GM06990 (cell line): ENCODE measurements at regions not wholly inside any gene's neighbourhood (a gene's known extent, or its start where the extent isn't known, plus 50 kb on each side); places are given as distances from the start of the nearest gene placed in this dataset.
A peak's percentile ranks its signal among the peaks of the same experiment; 100 is the strongest.

ENCODE experiments used
- DNase-seq: peaks from one replicate; pipeline ENCODE4 v3.0.0-alpha.2; 2011; ENCODE audit not compliant: insufficient read length; ENCODE audit errors: extremely low read depth
- H3K27me3 ChIP-seq: replicated peaks from 2 replicates; pipeline ENCODE4 v1.6.0; 2011; ENCODE audit warnings: low read length; ENCODE audit not compliant: control insufficient read depth, insufficient read depth
- H3K36me3 ChIP-seq: 2 replicates; pipeline ENCODE4 v1.5.1; 2011; ENCODE audit warnings: low read length; ENCODE audit not compliant: control insufficient read depth, insufficient read depth
- H3K4me3 ChIP-seq: replicated peaks from 2 replicates; pipeline ENCODE4 v1.5.1; 2011; ENCODE audit warnings: low read depth, mild to moderate bottlenecking, control low read depth, low read length
- TF ChIP-seq, protein P1 (sequence below): IDR thresholded peaks from 2 replicates; pipeline ENCODE4 v1.5.1; 2011; ENCODE audit warnings: low read length, control low read depth, mild to moderate bottlenecking, inconsistent platforms; ENCODE audit not compliant: insufficient read depth, poor library complexity, severe bottlenecking

DNA sequence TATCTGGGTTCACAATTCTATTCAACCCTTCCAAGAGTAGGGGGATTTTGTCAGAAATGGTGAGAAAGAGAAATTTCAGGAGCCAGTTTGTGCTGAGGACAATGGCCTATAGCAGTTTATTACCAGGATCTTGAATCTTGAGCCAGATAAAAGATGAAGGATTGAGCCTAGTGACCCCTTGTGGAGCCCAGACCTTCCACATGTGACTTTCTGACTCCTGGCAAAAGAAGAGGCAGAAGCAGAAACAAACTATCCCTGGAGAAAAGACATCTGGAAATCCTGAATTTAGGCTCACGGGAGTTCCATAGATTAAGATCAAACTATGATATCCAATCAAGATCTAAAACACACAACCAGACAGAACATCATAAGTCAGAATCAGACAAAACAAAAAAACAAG, 60.9 kb upstream of the CHRM2 start:
- DNase-seq = no peak
- TF ChIP-seq, protein P1, sequence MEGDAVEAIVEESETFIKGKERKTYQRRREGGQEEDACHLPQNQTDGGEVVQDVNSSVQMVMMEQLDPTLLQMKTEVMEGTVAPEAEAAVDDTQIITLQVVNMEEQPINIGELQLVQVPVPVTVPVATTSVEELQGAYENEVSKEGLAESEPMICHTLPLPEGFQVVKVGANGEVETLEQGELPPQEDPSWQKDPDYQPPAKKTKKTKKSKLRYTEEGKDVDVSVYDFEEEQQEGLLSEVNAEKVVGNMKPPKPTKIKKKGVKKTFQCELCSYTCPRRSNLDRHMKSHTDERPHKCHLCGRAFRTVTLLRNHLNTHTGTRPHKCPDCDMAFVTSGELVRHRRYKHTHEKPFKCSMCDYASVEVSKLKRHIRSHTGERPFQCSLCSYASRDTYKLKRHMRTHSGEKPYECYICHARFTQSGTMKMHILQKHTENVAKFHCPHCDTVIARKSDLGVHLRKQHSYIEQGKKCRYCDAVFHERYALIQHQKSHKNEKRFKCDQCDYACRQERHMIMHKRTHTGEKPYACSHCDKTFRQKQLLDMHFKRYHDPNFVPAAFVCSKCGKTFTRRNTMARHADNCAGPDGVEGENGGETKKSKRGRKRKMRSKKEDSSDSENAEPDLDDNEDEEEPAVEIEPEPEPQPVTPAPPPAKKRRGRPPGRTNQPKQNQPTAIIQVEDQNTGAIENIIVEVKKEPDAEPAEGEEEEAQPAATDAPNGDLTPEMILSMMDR = peak; percentile 5
- Histone ChIP-seq H3K27me3 (no peaks in the 10 kb centered on the region), H3K36me3 (no peaks in the 10 kb centered on the region), H3K4me3 (no peak overlapping the region)

DNA sequence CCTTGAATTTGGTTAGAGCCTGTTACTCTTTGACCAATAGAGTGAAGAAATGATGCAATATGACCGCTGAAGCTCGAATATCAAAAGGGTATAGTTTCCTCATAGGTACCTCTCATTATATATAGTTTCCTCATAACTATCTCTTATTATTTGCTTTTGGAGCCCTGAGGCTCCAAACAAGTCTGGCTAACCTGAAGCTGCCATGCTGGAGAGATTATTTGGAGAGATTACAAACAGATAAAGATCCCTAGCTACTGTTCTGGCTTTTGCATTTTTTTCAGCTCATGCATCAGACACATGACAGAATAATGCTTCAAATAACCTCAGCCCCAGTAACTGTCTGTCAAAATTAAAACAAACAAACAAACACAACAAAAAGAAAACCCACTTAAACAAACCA, 65.4 kb upstream of the CHRM2 start:
- no peaks in the 10 kb centered on the region for H3K27me3 ChIP-seq
- no peak for DNase-seq
- no peaks in the 10 kb centered on the region for H3K36me3 ChIP-seq
- H3K4me3 ChIP-seq = no peak overlapping the region
- TF ChIP-seq, protein P1 = no peak

DNA sequence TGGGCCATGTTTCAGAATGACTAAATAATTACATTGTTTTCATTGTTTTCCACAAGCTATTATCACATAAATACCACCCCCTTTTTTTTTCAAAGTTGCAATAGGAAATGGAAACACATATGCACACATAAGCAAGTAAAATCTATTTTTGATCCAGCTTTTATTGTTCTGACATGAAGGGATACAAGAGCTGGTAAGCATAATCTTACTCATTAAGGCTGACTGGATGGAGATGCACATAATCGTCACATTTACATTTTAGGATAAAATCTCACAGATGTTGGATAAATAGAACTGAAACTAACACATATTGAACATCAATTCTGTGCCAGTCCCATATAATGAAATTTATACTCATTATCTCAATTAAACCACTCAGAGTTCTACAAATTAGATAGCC, 84.5 kb upstream of the CHRM2 start:
- Histone ChIP-seq H3K4me3 (no peak overlapping the region), H3K27me3 (no peaks in the 10 kb centered on the region), H3K36me3 (no peaks in the 10 kb centered on the region)
- no peak for DNase-seq
- TF ChIP-seq, protein P1 = no peak

DNA sequence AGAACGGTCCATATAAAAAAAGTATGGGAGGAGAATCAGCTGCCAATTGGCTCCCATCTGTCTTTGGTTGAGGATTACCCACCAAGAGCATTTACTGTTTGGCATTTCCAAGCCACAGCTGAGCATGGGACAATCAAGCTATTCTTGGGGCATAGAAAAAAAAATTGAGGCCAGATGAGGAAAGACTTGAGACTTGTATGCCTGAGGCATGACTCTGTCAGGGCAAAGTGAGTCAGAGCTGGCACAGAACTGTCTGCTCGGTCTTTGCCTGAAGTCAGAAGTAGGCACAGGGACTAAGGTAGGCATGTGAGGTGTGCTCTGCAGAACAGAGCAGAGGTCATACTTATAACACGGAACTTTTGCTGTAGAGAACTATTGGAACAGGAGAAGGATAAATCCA, 126.5 kb upstream of the CHRM2 start:
- TF ChIP-seq, protein P1 = no peak
- no peak overlapping the region for H3K4me3 ChIP-seq
- no peaks in the 10 kb centered on the region for H3K27me3 ChIP-seq
- no peaks in the 10 kb centered on the region for H3K36me3 ChIP-seq
- DNase-seq = no peak

DNA sequence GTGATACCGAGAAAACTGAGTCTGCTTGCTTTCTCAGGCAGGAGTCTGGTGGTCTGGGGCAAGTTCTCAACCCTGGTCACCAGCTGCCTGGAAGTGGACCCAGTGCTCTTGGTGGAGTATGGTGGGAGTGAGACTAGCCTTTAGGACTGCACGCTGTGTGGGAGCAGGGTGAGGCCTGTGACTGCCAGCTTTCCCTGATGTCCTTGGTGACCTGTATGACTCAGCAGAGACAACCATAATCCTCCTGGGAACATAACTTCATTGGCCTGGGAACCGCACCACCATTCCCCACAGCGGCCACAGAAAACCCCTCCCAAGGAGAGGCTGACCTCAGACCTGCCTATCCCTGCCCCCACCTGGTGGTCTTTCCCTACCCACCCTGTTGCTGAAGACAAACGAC, 139.5 kb upstream of the CHRM2 start:
- DNase-seq = no peak
- Histone ChIP-seq H3K4me3 (no peak overlapping the region), H3K36me3 (no peaks in the 10 kb centered on the region), H3K27me3 (no peaks in the 10 kb centered on the region)
- TF ChIP-seq, protein P1 = no peak

DNA sequence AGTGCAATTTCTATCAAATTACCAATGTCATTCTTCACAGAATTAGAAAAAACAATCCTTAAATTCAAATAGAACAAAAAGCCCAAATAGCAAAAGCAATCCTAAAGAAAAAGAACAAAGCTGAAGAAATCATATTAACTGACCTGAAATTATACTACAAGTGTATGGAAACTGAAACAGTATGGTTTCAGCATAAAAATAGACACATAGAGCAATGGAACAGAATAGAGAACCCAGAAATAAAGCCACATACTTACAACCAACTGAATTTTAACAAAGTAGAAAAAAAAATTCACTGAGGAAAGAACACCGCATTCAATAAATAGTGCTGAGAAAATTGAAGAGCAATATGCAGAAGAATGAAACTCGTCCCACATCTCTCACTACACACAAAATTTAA, 142.0 kb upstream of the CHRM2 start:
- Histone ChIP-seq H3K4me3 (no peak overlapping the region), H3K36me3 (no peaks in the 10 kb centered on the region), H3K27me3 (no peaks in the 10 kb centered on the region)
- DNase-seq = no peak
- TF ChIP-seq, protein P1 = no peak
